HL-60/S4 treated with phorbol 12-myristate 13-acetate at 8.2 ng/mL for 4 days and 3 days (cell line): ENCODE measurements at regions not wholly inside any gene's neighbourhood (a gene's known extent, or its start where the extent isn't known, plus 50 kb on each side); places are given as distances from the start of the nearest gene placed in this dataset.
"Not testable (repeated sequence)": the region's sequence is repeated elsewhere in the genome, so short reads cannot be mapped to it uniquely, and the experiment has no call there.

Source experiments
- in situ Hi-C: fragments of 300-500 bp; cut with MboI; formaldehyde crosslinking; loops from 2 replicates; pipeline ENCODE4 v1.15.0; 2022; ENCODE audit warnings: low sequenced_read_pairs

- in situ Hi-C loops, result not testable (repeated sequence)
These were observed 188.6 kb upstream of the EGLN3 start for GRCh38 chr14:34139160-34140121.

GRCh38 chr14:34138175-34138574 lies 187.3 kb upstream of the EGLN3 start:
- in situ Hi-C loops, result no loop called here

- in situ Hi-C loops, result no loop called here
These were observed 186.3 kb upstream of the EGLN3 start for GRCh38 chr14:34137001-34137745.

- in situ Hi-C loops, result no loop called here
These were observed 184.6 kb upstream of the EGLN3 start for GRCh38 chr14:34135492-34135891.

DNA sequence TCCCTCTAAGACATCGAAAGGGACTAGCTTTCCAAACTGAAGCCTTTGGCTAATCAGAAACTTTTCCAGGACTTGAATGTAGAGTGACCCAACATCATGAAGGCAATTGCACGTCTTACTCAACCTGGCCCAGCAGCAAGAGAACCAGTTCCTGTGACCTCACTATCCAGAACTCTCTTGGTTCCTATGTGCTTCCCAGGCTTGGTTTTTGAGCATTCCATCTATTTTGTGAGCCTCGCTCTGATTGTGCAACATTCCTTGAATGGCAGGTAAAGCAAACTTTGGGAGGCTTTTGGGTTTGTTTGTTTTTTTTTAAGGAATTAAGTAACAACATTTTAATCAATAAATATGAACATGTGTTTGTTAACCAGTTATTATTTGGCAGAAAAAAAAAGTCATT lies 183.6 kb upstream of the EGLN3 start:
- in situ Hi-C loops, result no loop called here

DNA sequence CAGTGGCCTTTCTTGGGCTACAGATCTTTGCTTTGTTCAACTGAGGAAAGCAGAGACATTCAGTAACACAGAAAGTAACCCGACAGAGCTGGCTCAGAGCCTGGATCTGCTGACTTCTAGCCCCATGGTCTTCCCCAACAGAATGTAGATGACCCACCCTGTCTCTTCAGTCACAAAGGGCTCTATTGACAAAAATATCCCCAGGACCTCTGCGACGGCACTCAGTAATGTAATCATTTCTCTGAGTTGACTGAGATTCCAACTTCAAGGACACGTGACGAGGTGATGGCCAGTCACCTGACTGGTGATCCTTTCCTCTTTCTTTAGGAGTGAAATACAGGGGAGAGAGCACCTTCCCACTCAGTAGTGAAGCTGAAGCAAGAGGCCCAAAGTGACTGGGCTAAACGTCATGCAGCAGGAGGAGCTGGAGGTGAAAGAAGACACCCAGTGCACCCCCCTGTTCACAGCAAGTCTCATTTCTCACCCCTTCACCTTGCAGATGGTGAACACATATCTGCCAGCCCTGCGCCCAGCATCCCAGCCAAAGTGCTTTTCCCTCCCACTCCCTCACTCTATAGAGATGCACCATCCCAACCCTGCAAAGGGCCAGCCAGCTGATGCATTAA lies 179.2 kb upstream of the EGLN3 start:
- in situ Hi-C loops, result no loop called here

DNA sequence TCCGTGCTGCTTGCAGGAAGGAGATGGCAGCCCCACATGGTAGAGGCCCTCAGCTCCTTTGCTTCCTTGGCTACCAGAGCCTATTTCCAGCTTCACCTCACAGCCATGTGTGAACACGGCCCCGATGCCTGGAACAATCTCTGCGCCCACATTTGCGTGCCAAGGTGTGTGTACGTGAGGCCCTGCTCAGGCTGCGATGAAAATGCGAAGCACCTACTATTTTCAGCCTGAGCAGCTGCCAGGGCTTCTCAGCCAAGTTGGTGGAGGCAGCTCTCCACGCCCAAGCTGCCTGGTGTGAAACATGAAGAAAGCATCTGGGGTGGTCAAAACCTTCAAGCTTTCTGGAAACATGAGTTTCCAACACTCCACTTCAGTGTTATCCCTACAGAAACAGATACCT lies 177.8 kb upstream of the EGLN3 start:
- in situ Hi-C loops, result no loop called here

DNA sequence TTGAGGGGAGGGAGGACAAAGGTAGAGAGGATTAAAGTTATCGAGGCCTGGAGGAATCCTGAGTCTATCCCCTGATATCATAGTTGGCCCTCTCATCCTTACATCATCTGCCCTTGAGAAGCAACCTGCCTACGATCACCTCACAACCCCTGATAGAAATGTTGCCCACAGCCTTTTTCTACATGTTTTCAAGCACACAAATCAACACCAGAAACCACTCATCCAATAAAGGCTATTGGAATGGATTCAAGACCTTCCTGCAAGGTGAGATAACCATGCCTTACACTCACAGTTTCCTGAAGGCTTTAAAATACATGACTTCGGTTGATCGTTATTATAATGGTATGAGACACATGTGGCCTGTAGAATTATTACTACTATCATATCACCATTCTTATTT lies 175.7 kb upstream of the EGLN3 start:
- in situ Hi-C loops, result no loop called here

DNA sequence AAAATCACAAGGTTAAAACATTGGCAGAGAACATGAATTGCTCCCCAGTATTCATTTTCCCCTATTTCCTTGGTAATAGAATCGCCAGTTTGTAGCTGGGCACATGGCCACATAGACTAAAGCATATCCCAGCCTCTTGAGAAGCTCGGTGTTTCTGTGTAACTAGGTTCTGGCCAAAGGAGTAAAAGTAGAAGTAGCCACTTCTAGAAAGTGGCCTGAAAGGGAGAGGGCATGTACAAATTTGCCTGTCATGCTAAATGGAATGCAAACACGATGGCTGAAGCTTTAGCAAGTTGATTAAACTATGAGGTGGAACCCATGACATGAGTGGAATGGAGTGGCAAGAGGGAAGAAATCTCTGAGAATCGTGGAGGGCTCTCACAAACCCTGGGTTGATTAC lies 173.7 kb upstream of the EGLN3 start:
- in situ Hi-C loops, result no loop called here

DNA sequence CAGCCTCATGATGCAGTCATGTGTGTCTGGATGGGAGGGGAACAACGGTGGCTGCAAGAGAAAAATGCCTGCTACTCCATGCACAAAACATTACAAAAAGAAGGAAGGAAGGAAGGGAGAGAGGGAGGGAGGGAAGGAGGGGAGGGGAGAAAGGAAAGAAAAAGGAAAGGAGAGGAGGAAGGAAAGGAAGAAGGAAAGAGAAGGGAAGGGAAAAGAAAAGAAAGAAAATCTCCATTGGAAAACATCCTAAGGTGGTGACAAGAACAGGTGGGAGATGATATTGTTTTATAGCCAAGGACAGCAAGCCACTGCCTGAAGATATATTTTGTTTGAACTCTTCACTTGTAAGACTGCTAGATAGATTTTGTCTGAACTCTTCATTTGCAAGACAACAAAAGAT lies 171.8 kb upstream of the EGLN3 start:
- in situ Hi-C loops, result no loop called here

DNA sequence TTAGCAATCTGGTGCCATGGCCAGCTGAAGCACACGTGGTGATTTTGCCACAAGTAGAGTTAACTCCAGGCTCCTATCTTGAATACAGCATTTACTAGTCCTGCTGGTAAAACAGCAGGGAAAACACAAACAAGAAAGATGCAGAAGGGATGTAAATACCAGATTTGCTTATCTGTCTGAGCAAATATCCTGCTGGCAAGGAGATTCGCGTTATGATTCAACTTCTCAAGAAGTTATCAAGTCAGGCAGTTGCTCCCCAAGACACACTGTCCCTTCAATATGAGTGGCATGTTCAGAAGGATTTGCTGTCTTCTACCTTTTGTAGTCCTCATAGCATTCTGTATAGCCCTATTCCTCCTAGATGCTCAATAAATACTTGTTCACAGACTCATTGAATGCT lies 171.2 kb upstream of the EGLN3 start:
- in situ Hi-C loops, result no loop called here

- in situ Hi-C loops, result no loop called here
These were observed 169.5 kb upstream of the EGLN3 start for GRCh38 chr14:34120185-34120977.

DNA sequence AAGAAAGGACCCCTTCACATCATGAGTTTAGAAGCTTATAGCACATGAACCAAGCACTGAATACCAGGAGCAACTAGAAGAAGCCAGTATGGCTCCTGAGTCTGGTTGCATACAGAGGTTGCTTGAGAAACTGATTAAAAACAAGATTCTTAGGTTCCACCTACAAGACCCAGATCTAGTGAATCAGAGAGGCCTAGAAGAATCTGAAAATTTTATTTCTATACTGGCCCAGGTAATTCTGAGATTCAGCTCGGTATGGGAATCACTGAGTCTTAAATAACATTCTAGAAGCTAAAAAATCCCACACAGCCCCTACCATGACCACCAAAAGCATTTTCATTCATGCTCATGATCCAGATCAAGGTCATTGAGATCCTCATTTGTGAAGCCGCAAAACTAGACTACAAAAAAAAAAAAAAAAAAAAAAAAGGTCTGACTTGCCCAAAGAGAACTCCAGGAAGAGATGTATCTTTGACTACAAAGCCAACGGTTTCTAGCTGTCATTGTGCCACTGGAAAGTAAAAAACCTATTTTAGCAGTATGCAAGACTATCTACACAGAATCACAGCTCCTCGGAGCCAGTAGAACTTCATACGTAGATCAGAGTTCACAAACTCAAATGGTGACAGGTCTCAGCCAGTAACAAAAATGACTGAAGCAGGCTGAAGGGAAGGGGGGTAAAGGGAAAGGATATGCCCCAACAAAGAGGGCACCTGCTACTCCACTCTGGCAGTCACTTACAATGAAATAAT lies 168.4 kb upstream of the EGLN3 start:
- in situ Hi-C loops, result no loop called here

- in situ Hi-C loops, result no loop called here
These were observed 163.1 kb upstream of the EGLN3 start for GRCh38 chr14:34113991-34114390.

- in situ Hi-C loops, result no loop called here
These were observed 162.2 kb upstream of the EGLN3 start for GRCh38 chr14:34113005-34113511.

GRCh38 chr14:34111953-34112352 lies 161.1 kb upstream of the EGLN3 start:
- in situ Hi-C loops, result no loop called here

DNA sequence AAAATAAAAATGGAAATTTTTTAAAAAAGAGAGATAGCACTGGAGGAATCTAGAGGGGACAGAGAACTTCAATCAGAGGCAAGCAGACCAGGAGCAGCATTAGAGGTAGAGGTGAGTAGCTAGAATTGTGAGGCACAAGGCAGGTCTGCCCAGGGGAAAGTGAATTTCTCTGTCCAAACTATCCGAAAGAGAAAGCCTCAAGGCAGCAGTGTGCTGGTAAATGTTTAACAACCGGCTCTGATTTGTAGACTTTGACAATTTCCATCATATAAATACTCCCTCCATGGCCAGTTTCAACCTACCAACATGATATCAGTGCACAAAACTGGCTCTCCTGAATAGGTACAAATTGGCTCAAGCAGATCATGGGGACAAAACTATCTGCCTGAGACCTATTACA lies 160.6 kb upstream of the EGLN3 start:
- in situ Hi-C loops, result no loop called here

DNA sequence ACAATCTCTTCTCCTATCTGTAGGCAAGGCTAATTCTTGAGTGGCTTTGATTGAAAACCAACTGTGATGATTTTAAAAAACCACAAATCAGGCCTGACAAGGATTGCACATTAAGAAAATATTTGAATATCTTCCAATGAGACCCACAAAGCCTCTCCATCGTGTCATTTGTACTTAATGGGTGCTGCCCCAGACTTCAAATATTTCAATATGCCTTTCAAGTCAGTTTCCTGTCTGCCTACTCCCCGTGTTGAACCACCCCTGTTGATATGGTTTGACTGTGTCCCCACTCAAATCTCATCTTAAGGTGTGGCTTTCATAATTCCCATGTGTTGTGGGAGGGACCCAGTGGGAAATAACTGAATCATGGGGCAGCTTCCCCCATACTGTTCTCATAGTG lies 159.7 kb upstream of the EGLN3 start:
- in situ Hi-C loops, result no loop called here

- in situ Hi-C loops, result no loop called here
These were observed 156.6 kb upstream of the EGLN3 start for GRCh38 chr14:34107441-34107840.

DNA sequence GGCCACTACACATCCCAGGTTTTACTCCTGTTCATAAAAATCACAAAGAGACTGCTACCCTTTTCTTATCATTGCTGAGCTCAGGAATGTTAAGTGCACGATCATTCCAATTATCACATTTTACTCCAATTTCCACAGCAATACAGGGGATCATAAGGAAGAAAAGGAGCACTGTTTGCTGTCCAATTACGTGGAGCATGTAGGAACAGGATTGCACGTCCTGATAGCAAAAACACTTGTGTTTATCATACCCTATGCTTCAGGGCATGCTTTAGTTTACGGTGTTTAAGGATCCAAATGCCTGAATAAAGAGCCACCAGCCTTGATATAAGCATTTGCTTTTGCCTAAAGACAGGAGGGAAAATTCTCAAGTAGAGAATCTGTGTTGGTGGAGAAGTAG lies 155.4 kb upstream of the EGLN3 start:
- in situ Hi-C loops, result no loop called here
